ENCODE measurements at regions not wholly inside any gene's neighbourhood (a gene's known extent, or its start where the extent isn't known, plus 50 kb on each side); places are given as distances from the start of the nearest gene placed in this dataset.

- Histone ChIP-seq H3K79me2 (ENCODE audit: insufficient read depth, low read length) (no peaks in the 10 kb centered on the region), H3F3A (ENCODE audit: insufficient read depth, low read length) (no peaks in the 10 kb centered on the region), H3K36me3 (ENCODE audit: insufficient read depth, low read length) (no peaks in the 10 kb centered on the region), H3K27ac (ENCODE audit: low read depth, low read length, poor library complexity, severe bottlenecking) (no peak overlapping the region), H3K9me3 (ENCODE audit: low read length) (no peaks in the 10 kb centered on the region), H3K4me1 (ENCODE audit: insufficient read depth, low read length, severe bottlenecking) (no peaks in the 10 kb centered on the region), H3K4me2 (ENCODE audit: low read length) (no peak overlapping the region), H3K9me2 (ENCODE audit: low read depth, low read length) (no peaks in the 10 kb centered on the region), H3K4me3 (ENCODE audit: low read depth, low read length, poor library complexity, severe bottlenecking) (no peak overlapping the region), H3K27me3 (ENCODE audit: insufficient read depth, low read length) (no peaks in the 10 kb centered on the region), H4K20me1 (ENCODE audit: insufficient read depth, low read length) (no peaks in the 10 kb centered on the region), H3K9ac (ENCODE audit: low read length) (no peak overlapping the region), H2AFZ (ENCODE audit: low read length) (no peak overlapping the region)
- TF ChIP-seq CTCF (IDR thresholded peaks at IDR 0.05; ENCODE audit: low read length) (no peak), EZH2 (IDR thresholded peaks at IDR 0.05; ENCODE audit: borderline replicate concordance, low read length) (no peak)
These were observed 102.1 kb downstream of the KIF2B start for GRCh38 chr17:53924530-53925455.

GRCh38 chr17:53932386-53932785, 109.7 kb downstream of the KIF2B start:
- Histone ChIP-seq H3K4me2 (ENCODE audit: low read length) (no peak overlapping the region), H2AFZ (ENCODE audit: low read length) (no peak overlapping the region), H3K9me2 (ENCODE audit: low read depth, low read length) (no peaks in the 10 kb centered on the region), H3K27me3 (ENCODE audit: insufficient read depth, low read length) (no peaks in the 10 kb centered on the region), H3K79me2 (ENCODE audit: insufficient read depth, low read length) (no peaks in the 10 kb centered on the region), H4K20me1 (ENCODE audit: insufficient read depth, low read length) (no peaks in the 10 kb centered on the region), H3F3A (ENCODE audit: insufficient read depth, low read length) (no peaks in the 10 kb centered on the region), H3K4me3 (ENCODE audit: low read depth, low read length, poor library complexity, severe bottlenecking) (no peak overlapping the region), H3K9me3 (ENCODE audit: low read length) (no peaks in the 10 kb centered on the region), H3K36me3 (ENCODE audit: insufficient read depth, low read length) (no peaks in the 10 kb centered on the region), H3K9ac (ENCODE audit: low read length) (no peak overlapping the region), H3K4me1 (ENCODE audit: insufficient read depth, low read length, severe bottlenecking) (no peaks in the 10 kb centered on the region), H3K27ac (ENCODE audit: low read depth, low read length, poor library complexity, severe bottlenecking) (no peak overlapping the region)
- TF ChIP-seq EZH2 (IDR thresholded peaks at IDR 0.05; ENCODE audit: borderline replicate concordance, low read length) (no peak), CTCF (IDR thresholded peaks at IDR 0.05; ENCODE audit: low read length) (no peak)

- no peak overlapping the region for H3K27ac ChIP-seq (ENCODE audit: low read depth, low read length, poor library complexity, severe bottlenecking)
- no peak overlapping the region for H3K4me3 ChIP-seq (ENCODE audit: low read depth, low read length, poor library complexity, severe bottlenecking)
- H3K4me2 ChIP-seq (ENCODE audit: low read length): no peak overlapping the region
- H4K20me1 ChIP-seq (ENCODE audit: insufficient read depth, low read length): no peaks in the 10 kb centered on the region
- H2AFZ ChIP-seq (ENCODE audit: low read length): no peak overlapping the region
- H3K4me1 ChIP-seq (ENCODE audit: insufficient read depth, low read length, severe bottlenecking): no peaks in the 10 kb centered on the region
- H3K27me3 ChIP-seq (ENCODE audit: insufficient read depth, low read length): no peaks in the 10 kb centered on the region
- H3K36me3 ChIP-seq (ENCODE audit: insufficient read depth, low read length): no peaks in the 10 kb centered on the region
- H3K9me2 ChIP-seq (ENCODE audit: low read depth, low read length): no peaks in the 10 kb centered on the region
- H3F3A ChIP-seq (ENCODE audit: insufficient read depth, low read length): no peaks in the 10 kb centered on the region
- H3K9me3 ChIP-seq (ENCODE audit: low read length): no peaks in the 10 kb centered on the region
- TF ChIP-seq EZH2 (IDR thresholded peaks at IDR 0.05; ENCODE audit: borderline replicate concordance, low read length) (no peak), CTCF (IDR thresholded peaks at IDR 0.05; ENCODE audit: low read length) (no peak)
- H3K9ac ChIP-seq (ENCODE audit: low read length): no peak overlapping the region
- no peaks in the 10 kb centered on the region for H3K79me2 ChIP-seq (ENCODE audit: insufficient read depth, low read length)
These were observed 112.2 kb downstream of the KIF2B start for GRCh38 chr17:53934931-53935330.

All from OCI-LY1 (cell line).